ENCODE measurements at regions not wholly inside any gene's neighbourhood (a gene's known extent, or its start where the extent isn't known, plus 50 kb on each side); places are given as distances from the start of the nearest gene placed in this dataset.

DNA sequence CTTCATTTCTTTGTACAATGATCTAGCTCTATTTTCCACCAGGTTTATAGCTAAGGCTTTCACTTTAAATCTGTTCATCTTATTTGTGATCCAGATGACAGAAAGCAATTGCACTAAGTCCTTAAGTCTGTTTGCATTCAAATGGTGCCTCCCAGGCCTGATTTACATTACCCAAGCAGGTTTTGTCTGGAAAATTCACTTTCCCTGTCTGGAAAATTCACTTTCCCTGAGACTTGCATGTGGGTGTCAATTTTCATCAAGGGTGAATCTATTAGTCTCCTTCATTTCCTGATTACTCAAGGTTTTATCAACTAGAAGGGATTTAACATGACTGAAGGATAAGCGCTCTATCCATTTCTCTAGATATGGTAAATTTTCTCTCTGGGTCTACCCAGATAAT, 1480.2 kb upstream of the GOT2 start:
- TF ChIP-seq TAF1 (IDR thresholded peaks at IDR 0.05; ENCODE audit: low read depth): no peak
- TF ChIP-seq MAX (IDR thresholded peaks at IDR 0.05): no peak
- TF ChIP-seq TEAD4 (IDR thresholded peaks at IDR 0.05): no peak
- no peak for TF ChIP-seq CEBPB (IDR thresholded peaks at IDR 0.05)
- TF ChIP-seq YY1 (IDR thresholded peaks at IDR 0.05; ENCODE audit: low read depth): no peak
- no peak for TF ChIP-seq EP300 (IDR thresholded peaks at IDR 0.05; ENCODE audit: borderline replicate concordance)
- no peak for TF ChIP-seq RAD21 (IDR thresholded peaks at IDR 0.05; ENCODE audit: low read depth)
- no peak for TF ChIP-seq ZBTB7A (IDR thresholded peaks at IDR 0.05; ENCODE audit: low read depth)
- TF ChIP-seq EGR1 (IDR thresholded peaks at IDR 0.05): no peak
- no peak for TF ChIP-seq REST (IDR thresholded peaks at IDR 0.05; ENCODE audit: low read depth)
- TF ChIP-seq CREB1 (IDR thresholded peaks at IDR 0.05; ENCODE audit: low read depth): no peak
- no peak for TF ChIP-seq FOXM1 (IDR thresholded peaks at IDR 0.05; ENCODE audit: borderline replicate concordance, low read depth)
- no peak for TF ChIP-seq USF1 (IDR thresholded peaks at IDR 0.05)
- no peak for TF ChIP-seq TCF12 (IDR thresholded peaks at IDR 0.05; ENCODE audit: low read depth)

DNA sequence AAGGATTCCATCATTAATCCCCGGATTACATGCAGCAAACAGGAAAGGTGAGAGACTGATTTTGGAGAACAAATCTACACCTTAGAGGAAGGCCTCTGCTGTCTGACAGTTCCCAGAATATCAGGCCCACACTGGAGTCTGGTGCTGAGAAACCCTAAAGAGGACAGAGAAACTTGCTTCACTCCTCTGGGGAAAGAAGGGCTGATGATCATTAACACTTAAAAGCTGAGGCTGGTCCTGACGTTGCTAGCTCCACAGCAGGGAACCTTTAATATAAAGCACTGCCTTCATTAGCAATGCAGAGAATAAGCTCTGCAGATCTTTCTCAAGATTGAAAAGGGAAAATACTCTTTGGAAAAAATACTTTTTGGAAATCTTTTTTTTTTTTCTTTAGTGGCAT, 1472.4 kb upstream of the GOT2 start:
- TF ChIP-seq REST (IDR thresholded peaks at IDR 0.05; ENCODE audit: low read depth) (no peak), CREB1 (IDR thresholded peaks at IDR 0.05; ENCODE audit: low read depth) (no peak), ZBTB7A (IDR thresholded peaks at IDR 0.05; ENCODE audit: low read depth) (no peak), RAD21 (IDR thresholded peaks at IDR 0.05; ENCODE audit: low read depth) (no peak), EGR1 (IDR thresholded peaks at IDR 0.05) (no peak), YY1 (IDR thresholded peaks at IDR 0.05; ENCODE audit: low read depth) (no peak), TEAD4 (IDR thresholded peaks at IDR 0.05) (no peak), TCF12 (IDR thresholded peaks at IDR 0.05; ENCODE audit: low read depth) (no peak), MAX (IDR thresholded peaks at IDR 0.05) (no peak), EP300 (IDR thresholded peaks at IDR 0.05; ENCODE audit: borderline replicate concordance) (no peak)

DNA sequence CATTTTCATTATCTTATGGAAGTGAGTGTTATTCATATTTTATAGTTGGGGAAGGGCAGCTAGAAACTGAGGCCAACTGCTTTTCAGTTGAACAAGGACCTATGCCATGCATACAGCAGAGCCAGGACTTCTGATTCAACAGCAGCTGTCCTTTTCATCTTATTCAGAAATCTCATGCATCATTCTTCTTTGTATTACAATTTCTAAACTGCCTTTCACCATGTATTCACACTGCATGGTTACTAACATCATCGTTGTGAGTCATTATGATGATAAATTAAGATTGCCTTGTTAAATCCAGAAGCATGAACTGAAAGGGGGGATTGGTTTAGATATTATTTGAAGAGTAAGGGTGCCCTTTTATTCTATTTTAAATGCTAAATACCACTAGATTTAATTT, 1470.1 kb upstream of the GOT2 start:
- TF ChIP-seq EP300 (IDR thresholded peaks at IDR 0.05; ENCODE audit: borderline replicate concordance): no peak
- no peak for TF ChIP-seq TEAD4 (IDR thresholded peaks at IDR 0.05)
- TF ChIP-seq CEBPB (IDR thresholded peaks at IDR 0.05): no peak
- no peak for TF ChIP-seq EGR1 (IDR thresholded peaks at IDR 0.05)
- no peak for TF ChIP-seq TCF12 (IDR thresholded peaks at IDR 0.05; ENCODE audit: low read depth)
- TF ChIP-seq NFIC (IDR thresholded peaks at IDR 0.05): no peak
- TF ChIP-seq USF1 (IDR thresholded peaks at IDR 0.05): no peak

DNA sequence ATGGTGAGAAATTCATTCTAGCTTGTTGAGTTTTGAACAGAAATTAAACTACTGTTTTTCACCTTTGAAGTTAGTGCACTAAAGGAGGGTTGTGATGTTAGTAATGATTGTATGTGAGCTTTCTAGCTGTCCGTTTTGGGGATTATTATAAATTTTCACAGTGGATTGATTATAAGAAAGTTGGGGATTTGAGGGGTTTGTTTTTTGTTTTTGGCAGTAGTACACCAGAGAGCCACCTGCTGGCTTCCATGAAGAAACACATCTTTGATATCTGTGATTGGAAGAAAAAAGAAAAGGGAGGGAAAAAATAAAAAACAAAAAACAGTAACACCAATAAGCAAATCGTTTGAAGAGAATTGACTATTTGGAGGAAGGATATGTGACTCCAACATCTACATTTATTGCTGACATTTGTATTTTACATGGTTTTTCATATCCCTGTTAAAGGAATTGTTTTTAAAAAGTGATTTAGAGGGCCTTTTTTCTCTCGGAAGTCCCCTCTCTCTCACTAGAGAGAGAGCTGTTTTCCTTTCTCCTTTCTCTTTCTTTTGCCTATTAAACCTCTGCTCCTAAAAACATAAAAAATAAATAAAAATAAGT, 1469.5 kb upstream of the GOT2 start:
- TF ChIP-seq REST (IDR thresholded peaks at IDR 0.05; ENCODE audit: low read depth): no peak
- TF ChIP-seq CEBPB (IDR thresholded peaks at IDR 0.05): no peak
- no peak for TF ChIP-seq FOXM1 (IDR thresholded peaks at IDR 0.05; ENCODE audit: borderline replicate concordance, low read depth)
- TF ChIP-seq EGR1 (IDR thresholded peaks at IDR 0.05): no peak
- TF ChIP-seq EP300 (IDR thresholded peaks at IDR 0.05; ENCODE audit: borderline replicate concordance): no peak
- TF ChIP-seq YY1 (IDR thresholded peaks at IDR 0.05; ENCODE audit: low read depth): no peak
- TF ChIP-seq NFIC (IDR thresholded peaks at IDR 0.05): no peak
- no peak for TF ChIP-seq TAF1 (IDR thresholded peaks at IDR 0.05; ENCODE audit: low read depth)
- no peak for TF ChIP-seq TCF12 (IDR thresholded peaks at IDR 0.05; ENCODE audit: low read depth)
- no peak for TF ChIP-seq TEAD4 (IDR thresholded peaks at IDR 0.05)
- no peak for TF ChIP-seq RAD21 (IDR thresholded peaks at IDR 0.05; ENCODE audit: low read depth)
- TF ChIP-seq ZBTB7A (IDR thresholded peaks at IDR 0.05; ENCODE audit: low read depth): no peak
- TF ChIP-seq MAX (IDR thresholded peaks at IDR 0.05): no peak
- no peak for TF ChIP-seq CREB1 (IDR thresholded peaks at IDR 0.05; ENCODE audit: low read depth)
- no peak for TF ChIP-seq USF1 (IDR thresholded peaks at IDR 0.05)
